GM21515 (cell line): ENCODE measurements at regions not wholly inside any gene's neighbourhood (a gene's known extent, or its start where the extent isn't known, plus 50 kb on each side); places are given as distances from the start of the nearest gene placed in this dataset.

Experiments
- ATAC-seq: cut with Tn5 transposase; IDR thresholded peaks from one replicate; pipeline ENCODE4 v1.9.1; 2021; ENCODE audit not compliant: unreplicated experiment

- no peak for ATAC-seq
Observed at GRCh38 chr3:127405791-127406190, 117.9 kb upstream of the PRR20G start.

- no peak for ATAC-seq
Observed at GRCh38 chr3:127405010-127405598, 117.3 kb upstream of the PRR20G start.

DNA sequence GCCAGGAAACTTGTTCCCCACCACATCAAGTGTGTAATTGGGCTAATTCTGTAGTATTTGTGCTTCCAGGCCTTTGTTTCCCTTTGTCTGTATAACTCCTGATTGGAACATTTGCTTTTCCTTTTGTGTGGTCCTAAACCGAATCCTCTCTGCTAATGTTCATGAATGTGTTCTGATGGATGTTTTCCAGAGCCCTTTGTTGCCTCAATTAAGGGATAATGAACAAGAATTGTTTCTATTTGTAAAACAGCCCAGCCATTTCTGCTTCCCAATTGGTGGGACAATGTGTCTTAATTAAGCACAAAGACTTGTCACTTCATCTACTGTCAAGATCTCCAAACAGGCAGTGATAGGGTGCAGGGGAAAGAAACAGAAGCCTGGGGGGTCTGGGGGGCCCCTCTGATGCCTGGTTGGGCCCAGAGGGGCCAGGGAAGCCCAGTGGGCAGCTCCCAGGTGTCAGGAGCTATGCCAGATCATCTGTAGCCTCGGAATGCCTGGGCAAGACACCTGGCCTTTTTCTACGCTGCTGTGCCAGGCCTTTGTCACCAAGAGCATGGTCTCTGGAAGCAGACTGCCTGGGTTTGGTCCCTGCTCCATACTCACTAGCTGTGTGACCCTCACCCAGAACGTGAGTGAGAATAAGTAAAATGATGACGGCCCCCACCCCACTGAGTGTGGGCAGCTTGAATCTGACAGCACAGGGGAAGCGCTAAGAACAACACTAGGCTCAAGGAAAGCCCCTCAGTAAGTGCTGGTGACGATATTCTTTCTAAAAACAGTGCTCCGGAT is 116.6 kb upstream of the PRR20G start:
- ATAC-seq, result no peak

GRCh38 chr3:127403795-127404194 is 115.9 kb upstream of the PRR20G start:
- no peak for ATAC-seq

GRCh38 chr3:127399154-127399553 is 111.3 kb upstream of the PRR20G start:
- no peak for ATAC-seq

- ATAC-seq, result no peak
Observed at GRCh38 chr3:127396473-127396872, 108.6 kb upstream of the PRR20G start.

DNA sequence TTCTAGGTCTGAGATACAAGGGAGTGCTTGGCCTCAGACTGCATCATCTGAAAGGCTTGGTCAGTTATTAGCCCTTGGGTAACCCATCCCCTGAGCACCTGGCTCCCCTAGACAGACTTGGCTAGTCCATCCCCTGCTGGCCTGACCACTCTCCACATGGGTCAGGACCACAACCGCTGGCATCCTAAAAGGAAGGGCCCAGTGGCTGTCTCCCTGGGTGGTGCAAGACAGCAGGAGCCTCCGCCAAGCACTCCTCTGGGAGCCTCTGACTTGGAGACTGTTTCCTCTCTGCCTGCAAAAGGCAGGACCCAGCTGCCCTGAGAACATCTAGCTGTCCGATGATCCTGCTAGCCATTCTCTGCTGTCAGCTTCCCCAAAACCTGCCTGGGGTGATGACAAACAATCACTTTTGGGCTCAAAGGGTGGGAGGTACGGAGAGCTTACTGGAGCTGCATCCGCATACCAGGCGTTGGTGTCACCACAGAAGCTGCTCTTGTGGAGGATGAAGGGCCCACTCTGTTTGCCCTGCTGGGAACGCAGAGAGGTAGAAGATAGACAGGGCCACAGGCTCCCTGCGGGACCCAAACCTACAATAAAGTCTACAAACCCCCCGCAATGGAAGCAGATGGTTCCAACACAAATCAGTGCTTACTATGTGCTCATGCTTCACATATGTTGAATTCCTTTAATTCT is 108.0 kb upstream of the PRR20G start:
- ATAC-seq, result no peak

DNA sequence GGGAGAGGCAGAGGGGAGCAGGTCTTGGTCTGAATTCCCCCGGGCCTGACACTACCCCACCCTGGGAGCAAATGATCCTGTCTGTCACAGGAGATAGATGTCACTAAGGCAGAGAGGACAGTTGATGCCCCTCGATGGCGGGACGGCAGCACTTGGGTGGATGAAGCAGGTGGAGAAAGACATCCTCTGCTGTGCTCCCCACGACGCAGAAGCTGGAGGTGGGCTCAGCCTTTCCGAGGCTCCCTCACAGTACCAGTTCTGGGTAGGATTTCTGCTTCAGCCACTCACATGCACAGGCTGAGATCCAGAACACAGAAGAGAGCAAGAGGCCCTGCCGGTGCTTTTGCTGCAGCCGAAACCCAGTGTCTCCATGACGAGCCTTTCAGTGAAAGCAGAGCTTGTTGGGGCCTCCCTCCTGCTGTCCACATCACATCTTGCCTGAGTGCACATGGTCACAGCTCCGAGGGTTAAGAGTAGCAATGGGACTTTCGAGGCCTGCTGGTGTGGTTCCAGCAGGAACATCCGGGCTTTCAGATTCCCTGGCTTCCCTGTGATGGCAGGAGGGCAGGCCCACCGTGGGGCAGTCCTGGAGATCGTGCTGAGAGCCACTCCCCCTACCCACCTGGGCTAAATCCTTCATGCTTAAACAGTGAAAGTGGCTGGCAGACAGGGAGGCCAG is 107.3 kb upstream of the PRR20G start:
- ATAC-seq, result no peak

GRCh38 chr3:127394031-127394430 is 106.2 kb upstream of the PRR20G start:
- no peak for ATAC-seq

- no peak for ATAC-seq
Observed at GRCh38 chr3:127393131-127393820, 105.4 kb upstream of the PRR20G start.

DNA sequence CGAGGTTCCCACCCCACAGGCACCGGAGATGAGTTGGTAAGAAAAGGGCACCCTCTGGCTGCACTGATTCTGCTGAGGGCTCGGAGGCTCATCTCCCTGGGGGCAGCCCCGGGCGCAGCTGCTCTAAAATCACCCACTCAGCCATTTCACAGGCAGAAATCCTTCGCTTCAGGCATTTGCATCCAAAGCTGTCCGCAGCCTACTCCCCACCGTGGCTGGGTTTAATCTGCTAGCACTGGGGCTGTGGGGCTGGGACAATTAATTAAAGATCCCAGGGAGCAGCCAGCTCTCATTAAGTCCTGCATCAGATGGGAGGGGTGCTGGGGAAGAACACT is 104.3 kb upstream of the PRR20G start:
- ATAC-seq, result no peak

DNA sequence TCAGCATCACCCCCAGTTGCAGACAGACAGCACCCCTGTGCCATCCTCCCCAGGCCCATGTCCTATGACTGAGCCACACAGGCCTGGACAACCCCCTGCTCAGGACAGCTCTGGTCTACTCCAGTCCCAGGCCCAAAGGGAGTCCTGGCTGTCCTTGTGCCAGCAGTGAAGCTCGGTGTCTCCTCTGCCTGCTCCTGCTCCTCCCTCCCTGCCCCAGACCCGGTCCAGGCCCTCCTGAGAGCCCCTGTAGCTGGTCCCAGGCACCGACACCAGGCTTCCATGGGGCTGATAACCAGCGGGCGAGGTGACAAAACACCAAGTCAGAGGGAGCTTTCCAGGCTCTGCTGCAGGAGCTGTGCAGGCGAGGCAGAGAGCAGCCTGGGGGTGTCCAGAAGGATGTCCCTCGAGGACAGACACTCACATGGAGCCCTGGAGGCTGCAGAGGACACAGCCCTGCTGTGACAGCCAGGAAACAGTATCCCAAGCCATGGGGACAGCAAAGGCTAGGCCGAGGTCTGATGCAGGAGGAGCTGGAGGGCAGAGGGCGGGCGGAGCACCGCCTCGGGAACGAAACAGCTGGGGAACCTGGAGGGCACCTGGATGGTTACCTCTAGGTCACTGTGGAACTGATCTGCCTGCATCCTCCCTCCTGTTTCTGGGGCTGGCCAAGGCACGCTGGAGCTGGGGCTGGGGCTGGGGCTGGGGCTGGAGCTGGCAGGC is 103.8 kb upstream of the PRR20G start:
- no peak for ATAC-seq

DNA sequence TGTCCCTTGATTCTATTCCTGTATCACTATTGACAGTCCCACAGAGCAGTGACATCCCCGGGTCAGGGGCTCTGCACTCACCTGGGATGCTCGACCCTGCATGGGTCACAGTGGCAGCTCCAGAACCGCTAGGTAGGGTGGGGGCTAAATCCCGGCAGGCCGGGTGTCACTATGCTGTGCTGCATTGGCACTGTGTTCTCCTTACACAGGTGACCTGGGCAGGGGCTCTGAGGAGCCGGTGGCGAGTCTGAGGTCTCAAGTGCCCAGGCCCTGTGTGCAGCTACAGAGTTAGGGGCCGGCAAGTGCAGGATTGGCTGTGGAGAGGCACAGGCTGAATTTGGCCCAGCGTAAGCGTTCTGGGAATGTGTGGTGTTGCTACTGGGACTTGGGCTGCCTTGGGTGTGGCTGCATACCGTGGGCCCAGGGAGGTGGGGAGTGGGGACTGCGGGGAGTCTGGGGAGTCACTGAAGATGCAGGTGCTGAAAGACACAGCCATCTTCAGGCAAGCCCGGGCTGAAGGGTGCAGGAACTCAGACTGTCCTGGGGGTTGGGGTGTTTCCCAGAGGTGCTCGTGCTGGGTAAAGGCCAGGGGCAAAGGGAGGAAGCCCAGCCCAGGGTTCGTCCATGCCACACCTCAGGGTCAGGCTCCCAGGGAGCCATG is 102.6 kb upstream of the PRR20G start:
- no peak for ATAC-seq

DNA sequence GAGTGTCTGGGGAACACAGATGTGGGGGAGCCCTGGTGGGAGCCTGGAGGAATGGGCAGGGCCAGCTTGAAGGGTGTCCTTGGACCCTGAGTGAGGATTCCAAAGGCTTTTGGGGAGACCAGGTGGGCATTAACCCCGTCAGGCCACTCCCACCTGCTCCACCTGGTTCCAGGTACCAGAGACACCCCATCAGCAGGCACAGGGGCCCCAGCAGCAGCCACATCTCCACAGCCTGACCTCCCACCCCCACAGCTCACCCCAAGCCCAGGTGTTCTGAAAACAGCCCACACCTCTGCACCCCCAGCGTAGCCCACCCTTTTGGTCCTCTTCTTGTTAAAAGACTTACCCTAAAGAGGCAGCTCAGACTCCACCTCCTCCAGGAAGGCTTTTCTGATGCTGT is 102.1 kb upstream of the PRR20G start:
- no peak for ATAC-seq

GRCh38 chr3:127389420-127389819 is 101.6 kb upstream of the PRR20G start:
- no peak for ATAC-seq

GRCh38 chr3:127388427-127388826 is 100.6 kb upstream of the PRR20G start:
- ATAC-seq, result no peak

GRCh38 chr3:127387556-127388153 is 99.8 kb upstream of the PRR20G start:
- ATAC-seq, result no peak

- no peak for ATAC-seq
Observed at GRCh38 chr3:127387119-127387518, 99.3 kb upstream of the PRR20G start.

DNA sequence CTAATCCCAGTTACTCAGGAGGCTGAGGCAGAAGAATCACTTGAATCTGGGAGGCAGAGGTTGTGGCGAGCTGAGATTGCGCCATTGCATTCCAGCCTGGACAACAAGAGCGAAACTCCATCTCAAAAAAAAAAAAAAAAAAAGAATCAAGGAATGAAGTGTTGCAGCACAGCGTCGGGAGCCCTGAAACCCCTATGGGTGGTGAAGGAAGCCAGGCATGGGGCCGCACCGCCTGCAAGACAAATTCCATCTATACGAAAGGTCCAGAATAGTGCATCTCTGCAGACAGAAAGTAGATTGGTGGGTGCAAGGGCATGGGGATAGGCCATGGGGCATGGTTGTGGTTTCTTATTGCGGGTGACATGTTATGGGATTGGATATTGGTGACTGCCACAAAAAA is 98.6 kb upstream of the PRR20G start:
- ATAC-seq, result no peak

DNA sequence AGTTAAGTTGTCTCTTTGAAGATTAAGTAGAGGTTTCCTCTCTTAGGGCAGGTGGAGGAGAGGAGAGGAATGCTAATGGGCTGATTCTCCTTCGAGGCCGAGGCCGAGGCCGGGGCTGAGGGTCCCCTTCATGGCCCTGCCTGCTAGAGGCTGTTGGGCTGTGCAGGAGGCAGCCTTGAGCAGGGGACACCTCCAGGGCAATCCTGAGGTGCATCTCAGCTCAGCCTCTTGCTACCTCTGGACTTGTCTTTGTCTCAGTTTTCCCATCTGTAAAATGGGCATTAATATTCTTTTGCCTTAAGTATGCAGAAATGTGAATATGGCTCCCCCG is 97.7 kb upstream of the PRR20G start:
- ATAC-seq, result no peak
